ENCODE measurements at regions not wholly inside any gene's neighbourhood (a gene's known extent, or its start where the extent isn't known, plus 50 kb on each side); places are given as distances from the start of the nearest gene placed in this dataset.

DNA sequence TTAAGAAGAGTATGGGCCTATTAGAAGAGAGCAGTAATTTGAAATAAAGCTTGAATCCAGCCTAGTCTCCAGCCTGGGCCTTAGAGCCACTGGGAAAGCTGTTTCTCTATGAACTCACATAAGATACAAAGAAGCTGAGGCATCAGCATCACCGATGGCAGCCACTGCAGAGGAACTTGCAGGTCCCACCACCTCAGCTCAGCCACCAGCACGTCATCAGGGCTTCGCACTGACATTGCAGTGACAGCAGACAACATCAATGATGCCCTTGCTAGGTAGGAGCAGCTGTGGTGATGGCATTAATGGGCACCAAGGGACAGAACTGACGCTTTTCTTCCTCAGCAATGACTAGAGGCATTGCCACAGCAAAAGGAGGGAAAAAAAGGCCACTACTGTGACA lies 67.7 kb upstream of the CDC42EP3 start:
- H3K79me2 ChIP-seq (ENCODE audit: control insufficient read depth, insufficient read depth, low read length): no peaks in the 10 kb centered on the region
- H3K4me3 ChIP-seq (replicated peaks in 1 of 4; ENCODE audit: control extremely low read depth in 1 of 4, insufficient read depth in 1 of 4, low read depth in 3 of 4, low read length in 4 of 4): no peak overlapping the region
- no peak overlapping the region for H3K4me2 ChIP-seq (ENCODE audit: extremely low read depth, insufficient read depth, low read length)
- H3K9ac ChIP-seq (ENCODE audit: insufficient read depth, low read length): no peak overlapping the region
- H4K20me1 ChIP-seq (ENCODE audit: control insufficient read depth, extremely low read depth, insufficient read depth, low read length): no peaks in the 10 kb centered on the region
- no peaks in the 10 kb centered on the region for H3K9me3 ChIP-seq (ENCODE audit: control insufficient read depth, insufficient read depth, low read depth, low read length)
- H3K27me3 ChIP-seq (ENCODE audit: control insufficient read depth, insufficient read depth, low read length): no peaks in the 10 kb centered on the region
- H3K27ac ChIP-seq (ENCODE audit: insufficient read depth, low read length): no peak overlapping the region
- no peaks in the 10 kb centered on the region for H3K36me3 ChIP-seq (ENCODE audit: control insufficient read depth, insufficient read depth, low read length)
- no peaks in the 10 kb centered on the region for H3K4me1 ChIP-seq (ENCODE audit: control insufficient read depth, extremely low read depth, insufficient read depth, low read length)
- no peak overlapping the region for H2AFZ ChIP-seq (ENCODE audit: low read length)
- DNase-seq (ENCODE audit: low read depth in 2 of 2): no peak
- no peak for TF ChIP-seq EZH2 (IDR thresholded peaks at IDR 0.05; ENCODE audit: low read length, missing control alignments)
- TF ChIP-seq, protein P1, sequence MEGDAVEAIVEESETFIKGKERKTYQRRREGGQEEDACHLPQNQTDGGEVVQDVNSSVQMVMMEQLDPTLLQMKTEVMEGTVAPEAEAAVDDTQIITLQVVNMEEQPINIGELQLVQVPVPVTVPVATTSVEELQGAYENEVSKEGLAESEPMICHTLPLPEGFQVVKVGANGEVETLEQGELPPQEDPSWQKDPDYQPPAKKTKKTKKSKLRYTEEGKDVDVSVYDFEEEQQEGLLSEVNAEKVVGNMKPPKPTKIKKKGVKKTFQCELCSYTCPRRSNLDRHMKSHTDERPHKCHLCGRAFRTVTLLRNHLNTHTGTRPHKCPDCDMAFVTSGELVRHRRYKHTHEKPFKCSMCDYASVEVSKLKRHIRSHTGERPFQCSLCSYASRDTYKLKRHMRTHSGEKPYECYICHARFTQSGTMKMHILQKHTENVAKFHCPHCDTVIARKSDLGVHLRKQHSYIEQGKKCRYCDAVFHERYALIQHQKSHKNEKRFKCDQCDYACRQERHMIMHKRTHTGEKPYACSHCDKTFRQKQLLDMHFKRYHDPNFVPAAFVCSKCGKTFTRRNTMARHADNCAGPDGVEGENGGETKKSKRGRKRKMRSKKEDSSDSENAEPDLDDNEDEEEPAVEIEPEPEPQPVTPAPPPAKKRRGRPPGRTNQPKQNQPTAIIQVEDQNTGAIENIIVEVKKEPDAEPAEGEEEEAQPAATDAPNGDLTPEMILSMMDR (conservative IDR thresholded peaks at IDR 0.05 in 1 of 2, IDR thresholded peaks at IDR 0.05 in 1 of 2; ENCODE audit: low read depth in 1 of 2, low read length in 2 of 2): no peak

DNA sequence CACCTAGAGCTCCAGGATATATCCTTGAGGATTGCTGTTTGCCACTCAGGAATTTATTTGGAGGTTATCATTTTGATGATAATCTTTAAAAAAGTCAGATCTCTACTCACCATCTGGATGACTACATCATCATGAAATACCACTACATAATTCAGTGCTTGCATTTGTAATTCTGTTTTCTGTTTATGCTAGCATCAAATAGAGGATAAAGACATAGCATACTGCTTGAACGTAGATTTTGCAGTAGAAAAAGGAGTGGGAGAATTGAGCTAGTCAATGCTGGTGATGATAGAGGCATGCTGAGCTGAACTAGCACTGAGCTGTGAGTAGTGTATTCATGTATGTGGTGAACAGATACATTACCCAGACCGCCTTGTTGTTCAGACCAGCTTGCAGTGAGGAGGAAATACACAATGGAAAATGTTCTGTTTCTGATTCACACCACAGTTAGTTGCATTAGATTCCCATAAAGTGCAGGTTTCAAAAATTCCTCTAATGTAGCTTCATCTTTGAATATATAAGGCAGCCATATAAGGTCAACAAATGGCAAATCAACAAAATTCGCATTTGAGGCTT lies 68.8 kb upstream of the CDC42EP3 start:
- peak in 1 of 2 donors; percentile 50 for DNase-seq (ENCODE audit: low read depth in 2 of 2)
- no peaks in the 10 kb centered on the region for H4K20me1 ChIP-seq (ENCODE audit: control insufficient read depth, extremely low read depth, insufficient read depth, low read length)
- H3K36me3 ChIP-seq (ENCODE audit: control insufficient read depth, insufficient read depth, low read length): no peaks in the 10 kb centered on the region
- H3K27me3 ChIP-seq (ENCODE audit: control insufficient read depth, insufficient read depth, low read length): no peaks in the 10 kb centered on the region
- no peak overlapping the region for H3K4me3 ChIP-seq (replicated peaks in 1 of 4; ENCODE audit: control extremely low read depth in 1 of 4, insufficient read depth in 1 of 4, low read depth in 3 of 4, low read length in 4 of 4)
- no peak overlapping the region for H2AFZ ChIP-seq (ENCODE audit: low read length)
- H3K27ac ChIP-seq (ENCODE audit: insufficient read depth, low read length): no peak overlapping the region
- H3K4me1 ChIP-seq (ENCODE audit: control insufficient read depth, extremely low read depth, insufficient read depth, low read length): no peaks in the 10 kb centered on the region
- H3K79me2 ChIP-seq (ENCODE audit: control insufficient read depth, insufficient read depth, low read length): no peaks in the 10 kb centered on the region
- TF ChIP-seq EZH2 (IDR thresholded peaks at IDR 0.05; ENCODE audit: low read length, missing control alignments): no peak
- TF ChIP-seq, protein P1 (conservative IDR thresholded peaks at IDR 0.05 in 1 of 2, IDR thresholded peaks at IDR 0.05 in 1 of 2; ENCODE audit: low read depth in 1 of 2, low read length in 2 of 2): no peak
- H3K9me3 ChIP-seq (ENCODE audit: control insufficient read depth, insufficient read depth, low read depth, low read length): no peaks in the 10 kb centered on the region
- no peak overlapping the region for H3K4me2 ChIP-seq (ENCODE audit: extremely low read depth, insufficient read depth, low read length)
- H3K9ac ChIP-seq (ENCODE audit: insufficient read depth, low read length): no peak overlapping the region

DNA sequence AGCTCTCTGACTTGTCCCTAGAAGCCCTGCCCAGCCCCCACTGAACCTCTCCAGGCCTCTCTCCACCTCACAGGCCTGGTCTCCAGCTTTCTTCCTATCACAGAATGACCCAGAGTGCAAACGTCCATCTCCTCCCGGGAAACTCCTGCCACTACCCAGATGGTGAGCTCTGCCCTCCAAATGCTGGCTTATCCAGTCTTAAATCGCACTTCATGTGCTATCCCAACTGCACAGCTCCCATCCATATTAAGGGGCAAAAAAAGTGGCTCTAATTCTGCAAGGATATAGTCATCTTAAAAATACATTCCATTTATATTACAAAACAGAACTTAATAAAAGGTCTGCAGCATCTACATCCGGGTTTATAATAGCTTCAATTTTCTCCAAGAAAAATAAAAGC lies 70.8 kb upstream of the CDC42EP3 start:
- H3K79me2 ChIP-seq (ENCODE audit: control insufficient read depth, insufficient read depth, low read length): no peaks in the 10 kb centered on the region
- no peak overlapping the region for H3K27ac ChIP-seq (ENCODE audit: insufficient read depth, low read length)
- no peaks in the 10 kb centered on the region for H3K36me3 ChIP-seq (ENCODE audit: control insufficient read depth, insufficient read depth, low read length)
- H3K4me3 ChIP-seq (replicated peaks in 1 of 4; ENCODE audit: control extremely low read depth in 1 of 4, insufficient read depth in 1 of 4, low read depth in 3 of 4, low read length in 4 of 4): no peak overlapping the region
- no peak overlapping the region for H3K9ac ChIP-seq (ENCODE audit: insufficient read depth, low read length)
- H3K27me3 ChIP-seq (ENCODE audit: control insufficient read depth, insufficient read depth, low read length): no peaks in the 10 kb centered on the region
- no peaks in the 10 kb centered on the region for H3K9me3 ChIP-seq (ENCODE audit: control insufficient read depth, insufficient read depth, low read depth, low read length)
- no peaks in the 10 kb centered on the region for H3K4me1 ChIP-seq (ENCODE audit: control insufficient read depth, extremely low read depth, insufficient read depth, low read length)
- DNase-seq (ENCODE audit: low read depth in 2 of 2): peak; percentile 36 to 67
- no peak overlapping the region for H2AFZ ChIP-seq (ENCODE audit: low read length)
- H3K4me2 ChIP-seq (ENCODE audit: extremely low read depth, insufficient read depth, low read length): no peak overlapping the region
- H4K20me1 ChIP-seq (ENCODE audit: control insufficient read depth, extremely low read depth, insufficient read depth, low read length): no peaks in the 10 kb centered on the region
- TF ChIP-seq, protein P1 (conservative IDR thresholded peaks at IDR 0.05 in 1 of 2, IDR thresholded peaks at IDR 0.05 in 1 of 2; ENCODE audit: low read depth in 1 of 2, low read length in 2 of 2): no peak
- TF ChIP-seq EZH2 (IDR thresholded peaks at IDR 0.05; ENCODE audit: low read length, missing control alignments): no peak
